Esophagus (tissue), 2 donors: ENCODE measurements at regions not wholly inside any gene's neighbourhood (a gene's known extent, or its start where the extent isn't known, plus 50 kb on each side); places are given as distances from the start of the nearest gene placed in this dataset.
A peak's percentile ranks its signal among the peaks of the same experiment; 100 is the strongest.

Experiments
- H3K27ac ChIP-seq, 2 donors: one replicate each; pipeline ENCODE4 v1.5.1; 2013; ENCODE audit warnings: low read depth in 2 of 2, mild to moderate bottlenecking in 2 of 2, inconsistent platforms in 1 of 2, low read length in 1 of 2, moderate library complexity in 1 of 2
- H3K27me3 ChIP-seq, 2 donors: one replicate each; pipeline ENCODE4 v1.6.1; 2013; ENCODE audit warnings: low read length in 2 of 2, control low read depth in 1 of 2, mild to moderate bottlenecking in 1 of 2; ENCODE audit not compliant: insufficient read depth in 2 of 2, control insufficient read depth in 1 of 2
- H3K36me3 ChIP-seq, 2 donors: one replicate each; pipeline ENCODE4 v1.6.1; 2013; ENCODE audit warnings: low read length in 1 of 2; ENCODE audit not compliant: control insufficient read depth in 2 of 2, insufficient read depth in 2 of 2
- H3K4me1 ChIP-seq, 2 donors: one replicate each; pipeline ENCODE4 v1.6.1; 2013; ENCODE audit warnings: low read length in 1 of 2; ENCODE audit not compliant: control insufficient read depth in 2 of 2, insufficient read depth in 2 of 2
- H3K4me3 ChIP-seq, 2 donors: one replicate each; pipeline ENCODE4 v1.5.1; 2013; ENCODE audit warnings: low read length in 2 of 2, mild to moderate bottlenecking in 2 of 2, low read depth in 1 of 2, moderate library complexity in 1 of 2
- H3K9me3 ChIP-seq, 2 donors: one replicate each; pipeline ENCODE4 v1.6.1; 2013; ENCODE audit warnings: mild to moderate bottlenecking in 2 of 2, low read depth in 1 of 2, low read length in 1 of 2, moderate library complexity in 1 of 2; ENCODE audit not compliant: control insufficient read depth in 2 of 2, insufficient read depth in 1 of 2
- WGBS, 2 donors: extraction: QIAGEN DNeasy Blood & Tissue Kit; methylation state at CpG; one replicate each; pipeline ENCODE4 v1.1.7; 2013; 5-methylcytosine and 5-hydroxymethylcytosine counted together
- donor health status: healthy with polysubstance abuse.
- donor health status: Bipolar disorder and iron deficiency.

DNA sequence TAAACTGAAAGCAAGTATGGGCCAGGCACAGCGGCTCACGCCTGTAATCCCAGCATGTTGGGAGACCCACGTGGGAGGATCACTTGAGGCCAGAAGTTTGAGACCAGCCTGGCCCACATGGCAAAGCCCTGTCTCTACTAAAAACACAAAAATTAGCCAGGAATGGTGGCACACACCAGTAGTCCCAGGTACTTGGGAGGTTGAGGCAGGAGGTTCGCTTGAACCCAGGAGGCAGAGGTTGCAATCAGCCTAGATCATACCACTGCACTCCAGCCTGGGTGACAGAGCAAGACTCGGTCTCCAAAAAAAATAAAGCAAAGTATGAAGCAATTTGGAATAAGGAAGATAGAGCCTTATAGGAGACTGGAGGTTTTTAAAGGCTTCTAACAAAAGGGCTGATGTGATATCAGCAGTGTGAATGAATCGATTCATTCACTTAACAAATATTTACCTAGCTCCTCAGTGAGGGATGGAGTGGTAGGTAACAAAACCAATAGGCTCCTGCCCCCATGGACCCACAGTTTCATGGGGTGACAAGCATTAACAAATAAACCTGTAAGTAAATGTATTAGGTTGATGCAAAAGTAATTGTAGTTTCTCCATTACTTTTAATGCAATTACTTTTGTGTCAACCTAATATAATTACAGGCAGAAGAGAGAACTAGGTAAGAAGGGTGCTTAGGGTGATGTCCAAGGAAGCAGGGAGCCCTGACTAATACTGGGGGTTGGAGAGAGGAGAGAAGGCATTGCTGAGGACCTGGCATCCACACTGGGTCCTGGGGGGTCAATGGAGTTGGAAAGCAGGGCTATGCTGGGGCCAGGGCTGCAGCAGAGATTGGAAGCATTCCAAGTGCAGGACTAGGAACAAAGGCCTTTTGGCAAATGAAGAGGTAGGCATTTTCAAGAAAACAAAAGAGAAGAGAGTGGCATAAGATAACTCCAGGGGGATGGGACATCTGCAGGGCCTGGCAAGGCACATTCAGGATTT, 195.4 kb upstream of the ARL4C start:
- H3K27ac ChIP-seq = no peak overlapping the region
- 70 to 71% methylated on average over 6 of the region's 6 CpGs for WGBS, 2 donors
- H3K9me3 ChIP-seq = peaks cover 3 to 5% of the 10 kb centered on the region in 2 donors
- H3K4me1 ChIP-seq = peaks cover 0 to 3% of the 10 kb centered on the region in 2 donors
- no peaks in the 10 kb centered on the region for H3K36me3 ChIP-seq
- H3K4me3 ChIP-seq = no peak overlapping the region
- H3K27me3 ChIP-seq = no peaks in the 10 kb centered on the region

DNA sequence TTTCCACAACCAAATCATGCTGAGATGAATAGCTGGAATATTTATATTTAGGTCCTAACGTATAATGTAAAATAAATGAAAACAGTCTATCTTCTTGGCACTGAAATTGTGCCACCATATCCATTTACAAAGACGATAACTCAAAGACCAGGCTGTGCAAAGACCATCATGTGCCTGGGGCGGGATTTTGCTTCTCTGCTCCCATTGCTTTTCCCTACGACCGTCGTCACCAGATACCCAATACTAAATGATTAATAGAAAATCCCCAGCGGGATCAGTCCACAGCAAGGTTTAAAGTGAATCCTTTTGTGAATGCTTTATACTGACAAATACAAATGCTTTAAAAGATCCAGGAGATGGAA, 194.3 kb upstream of the ARL4C start:
- no peaks in the 10 kb centered on the region for H3K36me3 ChIP-seq
- no peak overlapping the region for H3K4me3 ChIP-seq
- no peaks in the 10 kb centered on the region for H3K9me3 ChIP-seq
- H3K27ac ChIP-seq = no peak overlapping the region
- no peaks in the 10 kb centered on the region for H3K27me3 ChIP-seq
- peaks cover 0 to 3% of the 10 kb centered on the region in 2 donors for H3K4me1 ChIP-seq
- WGBS, 2 donors = 16 to 17% methylated on average over 7 of the region's 7 CpGs

DNA sequence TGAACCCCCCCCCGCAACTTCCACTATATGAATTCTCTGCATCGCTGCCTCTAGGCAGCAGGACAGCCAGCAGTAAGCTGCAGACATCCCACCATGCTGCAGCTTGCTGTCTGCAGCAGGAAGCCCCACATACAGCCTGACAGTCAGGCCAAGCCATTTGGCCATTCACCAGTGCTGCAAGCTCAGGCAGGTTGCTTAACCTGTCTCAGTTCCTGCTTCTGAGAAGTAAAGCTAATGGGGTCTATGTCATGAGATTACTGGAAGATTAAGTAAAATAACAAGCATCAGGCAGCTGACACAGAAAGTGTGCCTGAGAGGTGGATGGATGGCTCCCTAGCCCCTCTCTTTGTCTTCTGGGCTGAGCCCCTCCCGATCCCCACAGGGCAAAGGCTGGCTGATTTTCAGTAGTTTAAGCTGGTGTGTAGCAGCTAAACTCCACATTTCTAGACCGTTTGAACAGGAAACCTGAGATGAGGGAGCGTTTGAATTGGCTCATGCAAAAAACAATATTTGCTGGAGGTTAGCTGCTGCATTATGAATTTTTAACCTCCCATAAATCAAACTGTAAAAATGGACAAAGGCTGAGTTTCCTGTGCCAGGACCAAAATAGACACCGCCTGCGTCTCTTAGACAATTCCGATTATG, 193.8 kb upstream of the ARL4C start:
- Histone ChIP-seq H3K4me3 (no peak overlapping the region), H3K36me3 (no peaks in the 10 kb centered on the region), H3K9me3 (no peaks in the 10 kb centered on the region), H3K27me3 (no peaks in the 10 kb centered on the region), H3K4me1 (peaks cover 0 to 3% of the 10 kb centered on the region in 2 donors), H3K27ac (peak overlapping the region in 1 of 2 donors; percentile 6)
- 11 to 27% methylated on average over 8 of the region's 8 CpGs for WGBS, 2 donors

DNA sequence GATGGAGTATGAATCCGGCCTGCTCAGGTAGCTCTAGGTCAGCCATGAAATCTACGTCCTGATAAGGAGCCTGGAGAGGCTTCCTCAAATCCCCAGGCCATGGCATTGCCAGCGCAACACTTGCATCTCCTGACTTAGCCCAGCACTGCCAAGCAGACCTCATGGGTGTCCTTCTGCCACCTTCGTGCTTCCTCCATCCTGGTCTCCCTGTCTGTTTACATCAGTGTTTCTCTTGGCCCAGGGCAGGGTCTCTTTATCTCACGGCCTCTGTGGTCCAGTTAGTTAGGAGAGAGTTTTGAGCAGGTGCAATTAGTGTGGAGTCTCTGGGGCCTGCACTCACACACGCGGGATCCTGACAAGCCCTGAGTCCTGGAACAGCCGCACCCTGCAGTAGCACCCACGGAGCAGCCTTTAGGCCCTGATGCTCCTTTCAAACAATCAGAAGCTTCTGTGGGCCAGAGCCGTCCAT, 193.1 kb upstream of the ARL4C start:
- H3K27ac ChIP-seq = no peak overlapping the region
- H3K9me3 ChIP-seq = no peaks in the 10 kb centered on the region
- H3K4me3 ChIP-seq = no peak overlapping the region
- WGBS, 2 donors = 70 to 77% methylated on average over 10 of the region's 10 CpGs
- H3K27me3 ChIP-seq = no peaks in the 10 kb centered on the region
- no peaks in the 10 kb centered on the region for H3K36me3 ChIP-seq
- peaks cover 0 to 3% of the 10 kb centered on the region in 2 donors for H3K4me1 ChIP-seq

DNA sequence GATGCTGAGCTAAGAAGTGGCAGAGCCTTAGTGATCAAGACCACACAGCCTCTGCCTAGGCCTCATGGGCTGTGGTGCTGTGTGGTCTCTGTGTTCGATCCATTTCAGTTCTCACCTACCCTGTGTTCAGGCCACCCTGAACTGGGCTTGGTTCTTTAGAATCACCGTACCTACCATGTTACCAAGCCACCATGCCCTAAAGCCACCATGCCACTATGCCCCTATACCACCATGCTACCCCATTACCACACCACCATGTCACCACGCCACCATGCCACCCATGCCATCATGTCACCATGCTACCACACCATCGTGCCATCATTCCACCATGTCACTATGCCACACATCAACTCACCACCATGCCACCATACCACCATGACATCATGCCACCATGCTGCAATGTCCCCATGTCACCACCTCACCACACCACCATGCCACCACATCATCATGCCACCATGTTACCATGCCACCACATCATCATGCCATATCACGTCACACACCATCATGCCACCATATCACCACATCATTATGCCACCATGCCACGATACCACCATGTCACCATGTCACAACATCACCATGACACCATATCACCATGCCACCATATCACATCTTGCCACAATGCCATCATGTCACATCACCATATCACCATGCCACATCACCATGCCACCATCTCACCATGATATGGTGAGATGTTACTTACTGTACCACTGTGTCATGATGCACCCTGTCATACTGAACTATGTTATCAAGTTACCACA, 191.0 kb upstream of the ARL4C start:
- Histone ChIP-seq H3K9me3 (peaks cover 0 to 2% of the 10 kb centered on the region in 2 donors), H3K27ac (no peak overlapping the region), H3K27me3 (no peaks in the 10 kb centered on the region), H3K36me3 (no peaks in the 10 kb centered on the region), H3K4me3 (no peak overlapping the region), H3K4me1 (peaks cover 0 to 3% of the 10 kb centered on the region in 2 donors)
- WGBS, 2 donors = 92 to 95% methylated on average over 6 of the region's 6 CpGs

DNA sequence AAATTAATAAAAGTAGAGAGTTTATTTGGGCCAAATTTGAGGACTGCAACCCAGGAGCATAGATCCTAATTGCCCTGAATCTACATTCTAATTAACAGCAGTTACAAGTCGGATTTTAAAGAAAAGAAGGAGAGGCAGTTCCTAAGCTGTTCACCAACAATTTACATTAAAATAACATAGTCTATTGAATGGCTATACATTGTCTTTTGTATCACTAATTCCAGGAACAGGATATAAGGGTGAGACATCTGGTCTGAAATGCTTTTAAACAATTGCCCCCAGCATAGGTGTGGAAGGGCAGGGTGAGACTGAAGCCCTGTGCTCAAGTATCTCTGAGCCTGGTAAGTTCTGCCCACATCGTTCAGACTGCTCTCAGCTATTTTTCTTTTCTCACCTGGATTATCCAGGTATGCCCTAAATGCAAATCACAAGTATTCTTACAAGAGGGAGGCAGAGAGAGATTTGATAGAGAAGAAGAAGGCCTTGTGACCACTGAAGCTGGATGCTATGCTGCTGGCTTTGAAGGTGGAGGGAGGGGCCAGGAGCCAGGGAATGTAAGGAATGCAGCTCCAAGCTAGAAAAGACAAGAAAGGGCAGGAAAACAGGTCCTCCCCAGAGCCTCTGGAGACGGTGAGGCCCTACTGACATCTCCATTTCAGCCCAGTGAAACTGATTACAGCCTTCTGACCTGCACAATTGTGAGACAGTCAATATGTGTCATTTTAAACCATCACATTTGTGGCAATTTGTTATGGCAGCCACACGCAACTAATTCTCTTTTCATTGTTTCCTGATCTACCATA, 189.4 kb upstream of the ARL4C start:
- Histone ChIP-seq H3K4me1 (peaks cover 0 to 5% of the 10 kb centered on the region in 2 donors), H3K27ac (no peak overlapping the region)
- 47 to 54% methylated on average over 4 of the region's 4 CpGs for WGBS, 2 donors

DNA sequence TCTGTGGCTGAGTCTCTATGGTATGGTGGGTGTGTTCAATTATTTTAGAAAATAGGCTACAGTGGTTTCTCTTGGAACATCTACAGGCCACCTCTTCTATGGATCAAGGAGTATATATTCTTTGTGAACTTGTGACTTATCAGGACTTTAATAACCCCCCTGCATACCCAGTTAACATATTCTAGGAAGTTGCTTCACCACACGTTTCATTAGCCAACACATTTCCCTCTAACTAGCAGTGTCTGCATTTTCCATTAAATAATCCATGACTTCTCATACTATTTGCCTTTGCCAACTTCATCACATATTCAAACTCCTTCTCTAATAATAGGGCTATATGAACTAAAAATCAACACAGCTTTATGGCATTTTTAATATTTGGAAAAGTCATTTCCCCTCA, 187.6 kb upstream of the ARL4C start:
- Histone ChIP-seq H3K27ac (no peak overlapping the region), H3K27me3 (no peaks in the 10 kb centered on the region), H3K4me1 (peaks cover 0 to 5% of the 10 kb centered on the region in 2 donors), H3K36me3 (no peaks in the 10 kb centered on the region), H3K9me3 (peaks cover 0 to 4% of the 10 kb centered on the region in 2 donors), H3K4me3 (no peak overlapping the region)
- WGBS, 2 donors = 55 to 58% methylated on average over 1 of the region's 1 CpG

More for the DNA sequence above, 189.4 kb upstream of the ARL4C start:
- H3K27me3 ChIP-seq = no peaks in the 10 kb centered on the region
- peaks cover 0 to 4% of the 10 kb centered on the region in 2 donors for H3K9me3 ChIP-seq
- no peak overlapping the region for H3K4me3 ChIP-seq
- H3K36me3 ChIP-seq = no peaks in the 10 kb centered on the region

DNA sequence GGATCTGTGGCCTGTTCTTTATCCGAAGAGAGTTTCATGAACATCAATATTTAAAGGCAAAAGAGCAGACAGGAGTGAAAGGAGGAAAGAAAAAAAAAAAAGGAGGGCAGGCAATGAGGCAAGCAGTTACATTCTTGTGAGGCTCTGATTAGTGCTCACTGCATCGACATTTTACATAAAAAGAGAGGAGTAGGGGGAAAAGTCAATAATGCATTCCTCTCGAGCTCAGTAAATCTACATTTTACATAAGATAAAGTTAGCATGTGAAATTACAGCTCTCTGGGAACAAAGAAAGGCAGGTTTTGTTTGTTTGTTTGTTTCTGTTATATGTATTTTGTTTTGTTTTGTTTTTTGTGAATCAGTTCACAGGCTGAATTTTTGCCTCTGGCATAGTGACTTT, 187.1 kb upstream of the ARL4C start:
- Histone ChIP-seq H3K4me1 (peaks cover 0 to 5% of the 10 kb centered on the region in 2 donors), H3K36me3 (no peaks in the 10 kb centered on the region), H3K4me3 (no peak overlapping the region), H3K9me3 (peaks cover 0 to 4% of the 10 kb centered on the region in 2 donors), H3K27me3 (no peaks in the 10 kb centered on the region), H3K27ac (no peak overlapping the region)
- 84 to 88% methylated on average over 3 of the region's 3 CpGs for WGBS, 2 donors
